ENCODE measurements at regions not wholly inside any gene's neighbourhood (a gene's known extent, or its start where the extent isn't known, plus 50 kb on each side); places are given as distances from the start of the nearest gene placed in this dataset.

DNA sequence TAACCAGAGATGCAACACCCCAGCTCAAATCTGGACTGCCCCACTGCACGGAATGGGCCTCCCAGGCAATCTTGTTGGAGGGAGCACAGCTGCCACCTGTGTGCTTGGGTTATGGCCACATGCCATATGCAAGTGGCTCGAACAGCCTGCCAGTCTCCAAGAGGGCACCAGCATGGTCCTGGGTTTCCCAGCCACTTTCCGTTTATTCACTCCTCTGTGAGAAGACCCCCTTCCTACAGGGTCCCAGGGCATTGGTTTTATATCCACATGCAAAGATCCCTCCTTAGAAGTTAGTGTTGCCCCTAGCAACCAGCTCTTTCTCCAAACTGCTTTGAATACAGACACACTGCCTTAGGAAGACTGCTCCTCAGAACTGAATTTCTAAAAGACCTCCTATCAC is 487.8 kb downstream of the BUD13 start:
- Histone ChIP-seq H3K27me3 (ENCODE audit: insufficient read depth, low read depth, low read length) (no peaks in the 10 kb centered on the region), H3K4me3 (ENCODE audit: low read length) (no peak overlapping the region), H3F3A (ENCODE audit: insufficient read depth, low read length, poor library complexity, severe bottlenecking) (no peaks in the 10 kb centered on the region), H3K36me3 (ENCODE audit: insufficient read depth, low read length) (no peaks in the 10 kb centered on the region), H3K27ac (ENCODE audit: low read length) (no peak overlapping the region), H3K9me2 (ENCODE audit: insufficient read depth, low read length) (no peaks in the 10 kb centered on the region), H3K4me2 (ENCODE audit: low read length) (no peak overlapping the region), H3K9ac (ENCODE audit: low read length) (no peak overlapping the region), H2AFZ (ENCODE audit: low read depth, low read length) (no peak overlapping the region), H3K9me3 (ENCODE audit: low read length) (peaks cover 3% of the 10 kb centered on the region), H3K79me2 (replicated peaks; ENCODE audit: insufficient read depth, low read length) (no peaks in the 10 kb centered on the region), H4K20me1 (ENCODE audit: insufficient read depth) (no peaks in the 10 kb centered on the region)
- TF ChIP-seq EP300 (conservative IDR thresholded peaks at IDR 0.05; ENCODE audit: poor library complexity, severe bottlenecking) (no peak), MXI1 (conservative IDR thresholded peaks at IDR 0.05; ENCODE audit: poor library complexity, severe bottlenecking) (no peak), SMC3 (conservative IDR thresholded peaks at IDR 0.05; ENCODE audit: poor library complexity) (no peak), POLR2AphosphoS5 (IDR thresholded peaks at IDR 0.05) (no peak), RAD21 (conservative IDR thresholded peaks at IDR 0.05) (no peak), EZH2 (IDR thresholded peaks at IDR 0.05; ENCODE audit: borderline replicate concordance, insufficient read depth, low read length, poor library complexity, severe bottlenecking) (no peak)
- TF ChIP-seq, protein P1, sequence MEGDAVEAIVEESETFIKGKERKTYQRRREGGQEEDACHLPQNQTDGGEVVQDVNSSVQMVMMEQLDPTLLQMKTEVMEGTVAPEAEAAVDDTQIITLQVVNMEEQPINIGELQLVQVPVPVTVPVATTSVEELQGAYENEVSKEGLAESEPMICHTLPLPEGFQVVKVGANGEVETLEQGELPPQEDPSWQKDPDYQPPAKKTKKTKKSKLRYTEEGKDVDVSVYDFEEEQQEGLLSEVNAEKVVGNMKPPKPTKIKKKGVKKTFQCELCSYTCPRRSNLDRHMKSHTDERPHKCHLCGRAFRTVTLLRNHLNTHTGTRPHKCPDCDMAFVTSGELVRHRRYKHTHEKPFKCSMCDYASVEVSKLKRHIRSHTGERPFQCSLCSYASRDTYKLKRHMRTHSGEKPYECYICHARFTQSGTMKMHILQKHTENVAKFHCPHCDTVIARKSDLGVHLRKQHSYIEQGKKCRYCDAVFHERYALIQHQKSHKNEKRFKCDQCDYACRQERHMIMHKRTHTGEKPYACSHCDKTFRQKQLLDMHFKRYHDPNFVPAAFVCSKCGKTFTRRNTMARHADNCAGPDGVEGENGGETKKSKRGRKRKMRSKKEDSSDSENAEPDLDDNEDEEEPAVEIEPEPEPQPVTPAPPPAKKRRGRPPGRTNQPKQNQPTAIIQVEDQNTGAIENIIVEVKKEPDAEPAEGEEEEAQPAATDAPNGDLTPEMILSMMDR (IDR thresholded peaks at IDR 0.05; ENCODE audit: poor library complexity, severe bottlenecking), result no peak

DNA sequence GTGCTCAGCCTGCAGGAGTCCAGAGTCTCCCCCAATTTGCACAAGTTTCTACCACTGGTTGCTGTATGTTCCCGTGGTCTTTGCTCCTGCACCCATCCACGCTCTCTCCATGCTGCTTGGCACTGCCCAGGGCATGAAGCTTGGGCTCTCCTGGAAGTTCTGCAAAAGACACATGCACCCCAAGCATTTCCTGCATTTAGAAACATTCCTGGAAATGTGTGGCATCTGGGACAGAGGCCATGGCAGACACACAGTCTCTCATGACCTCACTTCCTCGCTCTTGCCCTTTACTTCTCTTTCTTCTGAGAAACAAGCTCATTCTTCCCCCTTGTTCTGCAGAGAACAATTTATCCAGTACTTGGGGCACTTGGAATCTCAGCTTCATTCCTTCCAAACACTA is 489.5 kb downstream of the BUD13 start:
- Histone ChIP-seq H3K9ac (ENCODE audit: low read length) (no peak overlapping the region), H3K9me3 (ENCODE audit: low read length) (no peaks in the 10 kb centered on the region), H3K79me2 (replicated peaks; ENCODE audit: insufficient read depth, low read length) (no peaks in the 10 kb centered on the region), H2AFZ (ENCODE audit: low read depth, low read length) (no peak overlapping the region), H3F3A (ENCODE audit: insufficient read depth, low read length, poor library complexity, severe bottlenecking) (no peaks in the 10 kb centered on the region), H3K27ac (ENCODE audit: low read length) (no peak overlapping the region), H3K36me3 (ENCODE audit: insufficient read depth, low read length) (no peaks in the 10 kb centered on the region), H3K9me2 (ENCODE audit: insufficient read depth, low read length) (no peaks in the 10 kb centered on the region), H4K20me1 (ENCODE audit: insufficient read depth) (no peaks in the 10 kb centered on the region), H3K4me2 (ENCODE audit: low read length) (no peak overlapping the region), H3K4me3 (ENCODE audit: low read length) (no peak overlapping the region), H3K27me3 (ENCODE audit: insufficient read depth, low read depth, low read length) (no peaks in the 10 kb centered on the region)
- TF ChIP-seq EZH2 (IDR thresholded peaks at IDR 0.05; ENCODE audit: borderline replicate concordance, insufficient read depth, low read length, poor library complexity, severe bottlenecking) (no peak), RAD21 (conservative IDR thresholded peaks at IDR 0.05) (no peak), MXI1 (conservative IDR thresholded peaks at IDR 0.05; ENCODE audit: poor library complexity, severe bottlenecking) (no peak), POLR2AphosphoS5 (IDR thresholded peaks at IDR 0.05) (no peak), SMC3 (conservative IDR thresholded peaks at IDR 0.05; ENCODE audit: poor library complexity) (no peak), TAF1 (IDR thresholded peaks at IDR 0.05; ENCODE audit: low read depth) (no peak), EP300 (conservative IDR thresholded peaks at IDR 0.05; ENCODE audit: poor library complexity, severe bottlenecking) (no peak)
- TF ChIP-seq, protein P2, sequence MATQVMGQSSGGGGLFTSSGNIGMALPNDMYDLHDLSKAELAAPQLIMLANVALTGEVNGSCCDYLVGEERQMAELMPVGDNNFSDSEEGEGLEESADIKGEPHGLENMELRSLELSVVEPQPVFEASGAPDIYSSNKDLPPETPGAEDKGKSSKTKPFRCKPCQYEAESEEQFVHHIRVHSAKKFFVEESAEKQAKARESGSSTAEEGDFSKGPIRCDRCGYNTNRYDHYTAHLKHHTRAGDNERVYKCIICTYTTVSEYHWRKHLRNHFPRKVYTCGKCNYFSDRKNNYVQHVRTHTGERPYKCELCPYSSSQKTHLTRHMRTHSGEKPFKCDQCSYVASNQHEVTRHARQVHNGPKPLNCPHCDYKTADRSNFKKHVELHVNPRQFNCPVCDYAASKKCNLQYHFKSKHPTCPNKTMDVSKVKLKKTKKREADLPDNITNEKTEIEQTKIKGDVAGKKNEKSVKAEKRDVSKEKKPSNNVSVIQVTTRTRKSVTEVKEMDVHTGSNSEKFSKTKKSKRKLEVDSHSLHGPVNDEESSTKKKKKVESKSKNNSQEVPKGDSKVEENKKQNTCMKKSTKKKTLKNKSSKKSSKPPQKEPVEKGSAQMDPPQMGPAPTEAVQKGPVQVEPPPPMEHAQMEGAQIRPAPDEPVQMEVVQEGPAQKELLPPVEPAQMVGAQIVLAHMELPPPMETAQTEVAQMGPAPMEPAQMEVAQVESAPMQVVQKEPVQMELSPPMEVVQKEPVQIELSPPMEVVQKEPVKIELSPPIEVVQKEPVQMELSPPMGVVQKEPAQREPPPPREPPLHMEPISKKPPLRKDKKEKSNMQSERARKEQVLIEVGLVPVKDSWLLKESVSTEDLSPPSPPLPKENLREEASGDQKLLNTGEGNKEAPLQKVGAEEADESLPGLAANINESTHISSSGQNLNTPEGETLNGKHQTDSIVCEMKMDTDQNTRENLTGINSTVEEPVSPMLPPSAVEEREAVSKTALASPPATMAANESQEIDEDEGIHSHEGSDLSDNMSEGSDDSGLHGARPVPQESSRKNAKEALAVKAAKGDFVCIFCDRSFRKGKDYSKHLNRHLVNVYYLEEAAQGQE (IDR thresholded peaks at IDR 0.05; ENCODE audit: borderline replicate concordance), result no peak
- TF ChIP-seq, protein P1 (IDR thresholded peaks at IDR 0.05; ENCODE audit: poor library complexity, severe bottlenecking), result no peak

Measured in neural cell (in vitro differentiated cells).